MM.1S (cell line): ENCODE measurements at regions not wholly inside any gene's neighbourhood (a gene's known extent, or its start where the extent isn't known, plus 50 kb on each side); places are given as distances from the start of the nearest gene placed in this dataset.

Source experiments
- CTCF ChIP-seq: fragments of 300-600 bp; sonication (generic); IDR thresholded peaks from 2 replicates; pipeline ENCODE4 v1.5.1; 2016; ENCODE audit warnings: antibody characterized with exemption, low read length, mixed read lengths
- EZH2 ChIP-seq: fragments of 300-600 bp; sonication (generic); optimal IDR thresholded peaks from 2 replicates; pipeline ENCODE3; 2017; ENCODE audit warnings: low read depth, mild to moderate bottlenecking, antibody characterized with exemption, low read length, mixed read lengths
- EZH2phosphoT487 ChIP-seq: fragments of 300-600 bp; sonication (generic); IDR thresholded peaks from 2 replicates; pipeline ENCODE4 v1.6.1; 2018; ENCODE audit warnings: antibody characterized with exemption, low read length

- TF ChIP-seq CTCF (no peak), EZH2 (no peak), EZH2phosphoT487 (no peak)
Observed at GRCh38 chr3:162328649-162329048, 832.0 kb downstream of the OTOL1 start.
